MM.1S (cell line): ENCODE measurements at regions not wholly inside any gene's neighbourhood (a gene's known extent, or its start where the extent isn't known, plus 50 kb on each side); places are given as distances from the start of the nearest gene placed in this dataset.

Experiments used
- EZH2 ChIP-seq: fragments of 300-600 bp; sonication (generic); optimal IDR thresholded peaks from 2 replicates; pipeline ENCODE3; 2017; ENCODE audit warnings: low read depth, mild to moderate bottlenecking, antibody characterized with exemption, low read length, mixed read lengths
- TF ChIP-seq, protein P1 (sequence below): fragments of 300-600 bp; sonication (generic); IDR thresholded peaks from 2 replicates; pipeline ENCODE4 v1.5.1; 2016; ENCODE audit warnings: antibody characterized with exemption, low read length, mixed read lengths

DNA sequence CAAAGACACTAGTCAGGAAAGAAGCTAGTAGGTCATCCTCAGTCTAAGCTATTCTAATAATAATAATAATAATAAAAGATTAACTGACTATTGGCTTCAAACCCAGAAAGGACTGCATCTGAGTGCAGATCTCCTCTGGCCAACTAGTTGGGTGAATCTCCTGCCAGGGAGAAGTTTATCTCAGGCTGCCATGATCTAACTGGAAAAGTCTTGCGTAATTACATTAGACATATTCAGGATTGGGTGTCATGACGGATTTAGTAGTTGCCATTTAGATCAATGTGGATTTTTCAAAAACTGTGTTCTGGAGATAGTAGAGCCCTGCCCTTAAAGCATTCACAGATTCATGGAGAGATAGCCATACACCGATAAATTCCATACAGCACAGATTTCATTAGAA is 69.5 kb downstream of the KIF2B start:
- TF ChIP-seq, protein P1, sequence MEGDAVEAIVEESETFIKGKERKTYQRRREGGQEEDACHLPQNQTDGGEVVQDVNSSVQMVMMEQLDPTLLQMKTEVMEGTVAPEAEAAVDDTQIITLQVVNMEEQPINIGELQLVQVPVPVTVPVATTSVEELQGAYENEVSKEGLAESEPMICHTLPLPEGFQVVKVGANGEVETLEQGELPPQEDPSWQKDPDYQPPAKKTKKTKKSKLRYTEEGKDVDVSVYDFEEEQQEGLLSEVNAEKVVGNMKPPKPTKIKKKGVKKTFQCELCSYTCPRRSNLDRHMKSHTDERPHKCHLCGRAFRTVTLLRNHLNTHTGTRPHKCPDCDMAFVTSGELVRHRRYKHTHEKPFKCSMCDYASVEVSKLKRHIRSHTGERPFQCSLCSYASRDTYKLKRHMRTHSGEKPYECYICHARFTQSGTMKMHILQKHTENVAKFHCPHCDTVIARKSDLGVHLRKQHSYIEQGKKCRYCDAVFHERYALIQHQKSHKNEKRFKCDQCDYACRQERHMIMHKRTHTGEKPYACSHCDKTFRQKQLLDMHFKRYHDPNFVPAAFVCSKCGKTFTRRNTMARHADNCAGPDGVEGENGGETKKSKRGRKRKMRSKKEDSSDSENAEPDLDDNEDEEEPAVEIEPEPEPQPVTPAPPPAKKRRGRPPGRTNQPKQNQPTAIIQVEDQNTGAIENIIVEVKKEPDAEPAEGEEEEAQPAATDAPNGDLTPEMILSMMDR = no peak
- TF ChIP-seq EZH2 = no peak
